Panc1 (cell line): ENCODE measurements at regions not wholly inside any gene's neighbourhood (a gene's known extent, or its start where the extent isn't known, plus 50 kb on each side); places are given as distances from the start of the nearest gene placed in this dataset.

ENCODE experiments used
- ATAC-seq: fragments of 200-7000 bp; cut with Tn5 transposase; 2 replicates; pipeline ENCODE4 v1.9.1; 2020; ENCODE audit warnings: mild to moderate bottlenecking, moderate library complexity
- BruUV-seq: library from RNA; stranded (reverse); fragments of 400-500 nt; replicated peaks from 2 replicates; lab custom pipeline; 2021; lab: Mats Ljungman, UMichigan
- CTCF ChIA-PET: fragments of 300-600 bp; sonication (Branson Sonifier 250); formaldehyde crosslinking; loops from one replicate; lab custom pipeline; 2022; ENCODE audit warnings: antibody characterized with exemption; lab: Charles Lee
- POLR2A ChIA-PET: fragments of 300-600 bp; sonication (Branson Sonifier 250); formaldehyde crosslinking; loops from one replicate; lab custom pipeline; 2022; ENCODE audit warnings: antibody characterized with exemption; lab: Charles Lee
- DNase-seq: peaks from one replicate; pipeline ENCODE4 v3.0.0-alpha.2; 2010; ENCODE audit warnings: low read depth, low spot score
- H3K27ac ChIP-seq: 2 replicates; pipeline ENCODE4 v1.5.1; 2011; ENCODE audit warnings: mild to moderate bottlenecking, low read length, inconsistent platforms
- H3K27me3 ChIP-seq: fragments of 200-500 bp; sonication (Bioruptor generic); 2 replicates; pipeline ENCODE4 v1.6.0; 2014; ENCODE audit warnings: low read length, inconsistent platforms; ENCODE audit not compliant: control insufficient read depth, insufficient read depth
- H3K36me3 ChIP-seq: fragments of 200-500 bp; sonication (Bioruptor generic); 2 replicates; pipeline ENCODE4 v1.5.1; 2014; ENCODE audit warnings: inconsistent platforms, mild to moderate bottlenecking, low read length, moderate library complexity; ENCODE audit not compliant: control insufficient read depth, insufficient read depth
- H3K4me1 ChIP-seq: 2 replicates; pipeline ENCODE4 v1.5.1; 2011; ENCODE audit warnings: inconsistent platforms, mild to moderate bottlenecking, low read length, moderate library complexity; ENCODE audit not compliant: control insufficient read depth, insufficient read depth
- H3K4me3 ChIP-seq, 2 experiments: 2 replicates each; pipeline ENCODE4 v1.5.1; 2011 to 2012; ENCODE audit warnings: low read depth in 2 of 2, low read length in 2 of 2, mild to moderate bottlenecking in 2 of 2, inconsistent platforms in 1 of 2, moderate library complexity in 1 of 2
- H3K9me3 ChIP-seq: fragments of 200-500 bp; sonication (Bioruptor generic); 2 replicates; pipeline ENCODE4 v1.5.1; 2014; ENCODE audit warnings: low read depth, mild to moderate bottlenecking, inconsistent platforms, low read length, moderate library complexity; ENCODE audit not compliant: control insufficient read depth, insufficient read depth
- CTCF ChIP-seq: fragments of 450-650 bp; IDR thresholded peaks from 2 replicates; pipeline ENCODE4 v1.5.1; 2017; ENCODE audit warnings: mild to moderate bottlenecking
- POLR2AphosphoS5 ChIP-seq: IDR thresholded peaks from 2 replicates; pipeline ENCODE4 v1.6.1; 2012; ENCODE audit warnings: mild to moderate bottlenecking, low read depth, low read length, moderate library complexity
- REST ChIP-seq, 2 experiments: IDR thresholded peaks; 2 replicates each; pipeline ENCODE4 v1.6.1; 2011 to 2012; ENCODE audit warnings: low read depth in 2 of 2, control low read depth in 1 of 2, low read length in 1 of 2, mild to moderate bottlenecking in 1 of 2, moderate library complexity in 1 of 2; ENCODE audit not compliant: insufficient read depth in 1 of 2
- SIN3A ChIP-seq: IDR thresholded peaks from 2 replicates; pipeline ENCODE4 v1.6.1; 2012; ENCODE audit warnings: low read depth, mild to moderate bottlenecking, low read length, moderate library complexity, borderline replicate concordance; ENCODE audit not compliant: insufficient read depth
- TCF7L2 ChIP-seq: IDR thresholded peaks from 2 replicates; pipeline ENCODE4 v1.6.1; 2011; ENCODE audit warnings: mild to moderate bottlenecking, low read depth, low read length, inconsistent platforms
- in situ Hi-C: cut with HindIII; loops from 2 replicates; pipeline ENCODE4 v1.10.0; 2016; ENCODE audit warnings: low sequenced_read_pairs, low pct_unique_long_range_greater_than_20kb
- intact Hi-C: fragments of 100-400 bp; cut with micrococcal nuclease; formaldehyde crosslinking; loops from one replicate; pipeline ENCODE4 v1.10.0; 2022; ENCODE audit not compliant: unreplicated experiment

GRCh38 chr12:42990387-42990786, 400.8 kb upstream of the PRICKLE1 start:
- ChIA-PET POLR2A (no interaction called here), CTCF (no interaction called here)
- no peaks in the 10 kb centered on the region for H3K27me3 ChIP-seq
- TF ChIP-seq REST (IDR thresholded peaks at IDR 0.05; ENCODE audit: insufficient read depth in 1 of 2, low read depth in 2 of 2, low read length in 1 of 2) (no peak), POLR2AphosphoS5 (no peak), CTCF (no peak), SIN3A (no peak), TCF7L2 (no peak)
- no peak overlapping the region for H3K27ac ChIP-seq
- no peak for DNase-seq
- BruUV-seq: no TSS peak
- no peak overlapping the region for H3K4me3 ChIP-seq
- H3K9me3 ChIP-seq: no peaks in the 10 kb centered on the region
- ATAC-seq: no peak
- H3K4me1 ChIP-seq: peaks cover 3% of the 10 kb centered on the region; the same call in 1 of the 2 replicates
- intact Hi-C loops (no loop called here), in situ Hi-C loops (no loop called here)
- no peaks in the 10 kb centered on the region for H3K36me3 ChIP-seq

GRCh38 chr12:42987216-42987650, 397.7 kb upstream of the PRICKLE1 start:
- in situ Hi-C loops (no loop called here), intact Hi-C loops (no loop called here)
- ATAC-seq: no peak
- H3K4me1 ChIP-seq: peaks cover 3% of the 10 kb centered on the region; the same call in 1 of the 2 replicates
- no peaks in the 10 kb centered on the region for H3K27me3 ChIP-seq
- H3K36me3 ChIP-seq: no peaks in the 10 kb centered on the region
- TF ChIP-seq REST (IDR thresholded peaks at IDR 0.05; ENCODE audit: insufficient read depth in 1 of 2, low read depth in 2 of 2, low read length in 1 of 2) (no peak), POLR2AphosphoS5 (no peak), TCF7L2 (no peak), SIN3A (no peak), CTCF (no peak)
- no peak overlapping the region for H3K4me3 ChIP-seq
- CTCF ChIA-PET: no interaction called here
- H3K9me3 ChIP-seq: no peaks in the 10 kb centered on the region
- BruUV-seq: no TSS peak
- peak overlapping the region; percentile 20; the same call in 1 of the 2 replicates for H3K27ac ChIP-seq
- POLR2A ChIA-PET: no interaction called here
- DNase-seq: no peak
